ENCODE measurements at regions not wholly inside any gene's neighbourhood (a gene's known extent, or its start where the extent isn't known, plus 50 kb on each side); places are given as distances from the start of the nearest gene placed in this dataset.

DNA sequence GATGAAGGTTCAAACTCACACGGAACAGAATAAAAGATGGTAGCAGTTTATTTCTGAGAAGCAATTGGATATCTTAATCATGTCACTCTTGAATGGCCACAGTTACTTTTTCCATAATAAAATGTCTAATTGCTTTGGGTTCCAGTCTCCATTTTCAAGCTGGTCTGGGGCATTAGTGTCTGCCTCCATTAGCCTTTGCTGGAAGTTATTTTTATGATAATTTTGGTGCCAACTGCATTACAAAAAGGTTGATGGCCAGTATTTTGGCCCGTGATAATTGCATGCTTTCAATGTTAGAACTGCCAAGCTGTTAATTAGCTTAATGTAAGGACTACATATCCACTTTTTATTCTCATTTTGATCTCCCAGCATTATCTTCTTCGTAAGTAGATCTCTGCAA, 165.9 kb downstream of the SMC2 start:
- intact Hi-C loops (cut with micrococcal nuclease) (no loop called here), dilution Hi-C loops (cut with MboI; ENCODE audit: extremely low pct_ligation_motif_present, low sequenced_read_pairs) (no loop called here)
- Histone ChIP-seq H3K9me3 (replicated peaks; ENCODE audit: control insufficient read depth, insufficient read depth, low read length) (no peaks in the 10 kb centered on the region), H2AFZ (ENCODE audit: low read depth, low read length) (no peak overlapping the region), H3K36me3 (ENCODE audit: control insufficient read depth in 2 of 2, extremely low read depth in 1 of 2, insufficient read depth in 2 of 2, low read length in 2 of 2) (no peaks in the 10 kb centered on the region), H3K9me1 (replicated peaks; ENCODE audit: control insufficient read depth, extremely low read depth, insufficient read depth, low read length) (no peaks in the 10 kb centered on the region), H3K27me3 (ENCODE audit: control insufficient read depth in 2 of 2, insufficient read depth in 2 of 2, low read length in 2 of 2) (no peaks in the 10 kb centered on the region), H3K4me2 (ENCODE audit: insufficient read depth, low read length) (no peak overlapping the region), H4K20me1 (replicated peaks; ENCODE audit: control insufficient read depth, extremely low read depth, insufficient read depth, low read length) (no peaks in the 10 kb centered on the region), H3K27ac (ENCODE audit: insufficient read depth, low read depth, low read length) (no peak overlapping the region), H3K4me1 (ENCODE audit: control insufficient read depth, extremely low read depth, insufficient read depth, low read length) (no peaks in the 10 kb centered on the region), H3K9ac (replicated peaks; ENCODE audit: extremely low read depth, insufficient read depth, low read length) (no peak overlapping the region), H3K4me3 (replicated peaks in 1 of 3; ENCODE audit: insufficient read depth in 1 of 3, low read depth in 1 of 3, low read length in 3 of 3) (no peak overlapping the region), H3K79me2 (ENCODE audit: control insufficient read depth, insufficient read depth, low read length) (no peaks in the 10 kb centered on the region)
- no peak for FAIRE-seq
- no peak for DNase-seq (ENCODE audit: low read depth, low spot score)
- CTCF ChIA-PET: no interaction called here
- TF ChIP-seq GATA2 (IDR thresholded peaks at IDR 0.05; ENCODE audit: insufficient read depth, insufficient read length, low read depth, low read length) (no peak), POLR2AphosphoS5 (IDR thresholded peaks at IDR 0.05; ENCODE audit: insufficient read depth, low read depth, low read length) (no peak), POLR2A (IDR thresholded peaks at IDR 0.05; ENCODE audit: low read depth, low read length) (no peak), FOS (IDR thresholded peaks at IDR 0.05; ENCODE audit: borderline replicate concordance, insufficient read depth, low read length) (no peak), EZH2 (IDR thresholded peaks at IDR 0.05; ENCODE audit: borderline replicate concordance, low read depth, low read length, severe bottlenecking) (no peak), MYC (IDR thresholded peaks at IDR 0.05; ENCODE audit: low read depth, low read length) (no peak), JUN (IDR thresholded peaks at IDR 0.05; ENCODE audit: borderline replicate concordance, insufficient read depth, insufficient read length, low read depth) (no peak)
- TF ChIP-seq, protein P1, sequence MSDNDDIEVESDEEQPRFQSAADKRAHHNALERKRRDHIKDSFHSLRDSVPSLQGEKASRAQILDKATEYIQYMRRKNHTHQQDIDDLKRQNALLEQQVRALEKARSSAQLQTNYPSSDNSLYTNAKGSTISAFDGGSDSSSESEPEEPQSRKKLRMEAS (IDR thresholded peaks at IDR 0.05; ENCODE audit: insufficient read depth, insufficient read length): no peak
- TF ChIP-seq, protein P2, sequence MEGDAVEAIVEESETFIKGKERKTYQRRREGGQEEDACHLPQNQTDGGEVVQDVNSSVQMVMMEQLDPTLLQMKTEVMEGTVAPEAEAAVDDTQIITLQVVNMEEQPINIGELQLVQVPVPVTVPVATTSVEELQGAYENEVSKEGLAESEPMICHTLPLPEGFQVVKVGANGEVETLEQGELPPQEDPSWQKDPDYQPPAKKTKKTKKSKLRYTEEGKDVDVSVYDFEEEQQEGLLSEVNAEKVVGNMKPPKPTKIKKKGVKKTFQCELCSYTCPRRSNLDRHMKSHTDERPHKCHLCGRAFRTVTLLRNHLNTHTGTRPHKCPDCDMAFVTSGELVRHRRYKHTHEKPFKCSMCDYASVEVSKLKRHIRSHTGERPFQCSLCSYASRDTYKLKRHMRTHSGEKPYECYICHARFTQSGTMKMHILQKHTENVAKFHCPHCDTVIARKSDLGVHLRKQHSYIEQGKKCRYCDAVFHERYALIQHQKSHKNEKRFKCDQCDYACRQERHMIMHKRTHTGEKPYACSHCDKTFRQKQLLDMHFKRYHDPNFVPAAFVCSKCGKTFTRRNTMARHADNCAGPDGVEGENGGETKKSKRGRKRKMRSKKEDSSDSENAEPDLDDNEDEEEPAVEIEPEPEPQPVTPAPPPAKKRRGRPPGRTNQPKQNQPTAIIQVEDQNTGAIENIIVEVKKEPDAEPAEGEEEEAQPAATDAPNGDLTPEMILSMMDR (IDR thresholded peaks at IDR 0.05; ENCODE audit: extremely low read depth in 1 of 2, insufficient read depth in 1 of 2, low read depth in 1 of 2, low read length in 2 of 2): no peak
- POLR2A ChIA-PET: no interaction called here
- BruUV-seq (replicated peaks): no TSS peak

All from endothelial cell of umbilical vein (primary cell).